ENCODE measurements at regions not wholly inside any gene's neighbourhood (a gene's known extent, or its start where the extent isn't known, plus 50 kb on each side); places are given as distances from the start of the nearest gene placed in this dataset.

- H3F3A ChIP-seq (ENCODE audit: insufficient read depth, low read length) = no peaks in the 10 kb centered on the region
- no peak overlapping the region for H3K4me3 ChIP-seq (ENCODE audit: low read depth, low read length, poor library complexity, severe bottlenecking)
- no peaks in the 10 kb centered on the region for H3K36me3 ChIP-seq (ENCODE audit: insufficient read depth, low read length)
- H3K9me3 ChIP-seq (ENCODE audit: low read length) = no peaks in the 10 kb centered on the region
- H3K27ac ChIP-seq (ENCODE audit: low read depth, low read length, poor library complexity, severe bottlenecking) = no peak overlapping the region
- H3K9me2 ChIP-seq (ENCODE audit: low read depth, low read length) = no peaks in the 10 kb centered on the region
- H2AFZ ChIP-seq (ENCODE audit: low read length) = no peak overlapping the region
- no peaks in the 10 kb centered on the region for H3K79me2 ChIP-seq (ENCODE audit: insufficient read depth, low read length)
- H3K4me2 ChIP-seq (ENCODE audit: low read length) = no peak overlapping the region
- H3K27me3 ChIP-seq (ENCODE audit: insufficient read depth, low read length) = no peaks in the 10 kb centered on the region
- no peaks in the 10 kb centered on the region for H4K20me1 ChIP-seq (ENCODE audit: insufficient read depth, low read length)
- no peak overlapping the region for H3K9ac ChIP-seq (ENCODE audit: low read length)
- TF ChIP-seq EZH2 (IDR thresholded peaks at IDR 0.05; ENCODE audit: borderline replicate concordance, low read length) (no peak), CTCF (IDR thresholded peaks at IDR 0.05; ENCODE audit: low read length) (no peak)
- no peaks in the 10 kb centered on the region for H3K4me1 ChIP-seq (ENCODE audit: insufficient read depth, low read length, severe bottlenecking)
These were observed 143.4 kb downstream of the EBLN2 start for GRCh38 chr3:73204841-73205240.

- Histone ChIP-seq H3K4me2 (ENCODE audit: low read length) (no peak overlapping the region), H3K4me1 (ENCODE audit: insufficient read depth, low read length, severe bottlenecking) (no peaks in the 10 kb centered on the region), H3K9ac (ENCODE audit: low read length) (no peak overlapping the region), H3K27me3 (ENCODE audit: insufficient read depth, low read length) (no peaks in the 10 kb centered on the region), H3K4me3 (ENCODE audit: low read depth, low read length, poor library complexity, severe bottlenecking) (no peak overlapping the region), H4K20me1 (ENCODE audit: insufficient read depth, low read length) (no peaks in the 10 kb centered on the region), H3K9me2 (ENCODE audit: low read depth, low read length) (no peaks in the 10 kb centered on the region), H3K27ac (ENCODE audit: low read depth, low read length, poor library complexity, severe bottlenecking) (no peak overlapping the region), H3K36me3 (ENCODE audit: insufficient read depth, low read length) (no peaks in the 10 kb centered on the region), H3K9me3 (ENCODE audit: low read length) (no peaks in the 10 kb centered on the region), H3K79me2 (ENCODE audit: insufficient read depth, low read length) (no peaks in the 10 kb centered on the region), H3F3A (ENCODE audit: insufficient read depth, low read length) (no peaks in the 10 kb centered on the region), H2AFZ (ENCODE audit: low read length) (no peak overlapping the region)
- no peak for TF ChIP-seq EZH2 (IDR thresholded peaks at IDR 0.05; ENCODE audit: borderline replicate concordance, low read length)
- no peak for TF ChIP-seq CTCF (IDR thresholded peaks at IDR 0.05; ENCODE audit: low read length)
These were observed 144.6 kb downstream of the EBLN2 start for GRCh38 chr3:73206030-73206429.

GRCh38 chr3:73207946-73208440, 146.5 kb downstream of the EBLN2 start:
- Histone ChIP-seq H3K4me1 (ENCODE audit: insufficient read depth, low read length, severe bottlenecking) (no peaks in the 10 kb centered on the region), H3K9ac (ENCODE audit: low read length) (no peak overlapping the region), H3K79me2 (ENCODE audit: insufficient read depth, low read length) (no peaks in the 10 kb centered on the region), H4K20me1 (ENCODE audit: insufficient read depth, low read length) (no peaks in the 10 kb centered on the region), H3K27ac (ENCODE audit: low read depth, low read length, poor library complexity, severe bottlenecking) (no peak overlapping the region), H3K4me3 (ENCODE audit: low read depth, low read length, poor library complexity, severe bottlenecking) (no peak overlapping the region), H3K4me2 (ENCODE audit: low read length) (no peak overlapping the region), H3K36me3 (ENCODE audit: insufficient read depth, low read length) (no peaks in the 10 kb centered on the region), H3K27me3 (ENCODE audit: insufficient read depth, low read length) (no peaks in the 10 kb centered on the region), H3K9me3 (ENCODE audit: low read length) (no peaks in the 10 kb centered on the region), H3K9me2 (ENCODE audit: low read depth, low read length) (no peaks in the 10 kb centered on the region), H2AFZ (ENCODE audit: low read length) (no peak overlapping the region), H3F3A (ENCODE audit: insufficient read depth, low read length) (no peaks in the 10 kb centered on the region)
- TF ChIP-seq EZH2 (IDR thresholded peaks at IDR 0.05; ENCODE audit: borderline replicate concordance, low read length) (no peak), CTCF (IDR thresholded peaks at IDR 0.05; ENCODE audit: low read length) (no peak)
